WI38 (cell line): ENCODE measurements at regions not wholly inside any gene's neighbourhood (a gene's known extent, or its start where the extent isn't known, plus 50 kb on each side); places are given as distances from the start of the nearest gene placed in this dataset.

Experiments used
- H3K4me3 ChIP-seq: 2 replicates; pipeline ENCODE4 v1.5.1; 2011; ENCODE audit warnings: low read depth, mild to moderate bottlenecking, control low read depth, low read length
- CTCF ChIP-seq: IDR thresholded peaks from 2 replicates; pipeline ENCODE4 v1.5.1; 2012; ENCODE audit warnings: low read depth, mild to moderate bottlenecking, control low read depth, low read length

GRCh38 chr10:128759174-128759573 is 633.0 kb upstream of the MKI67 start:
- H3K4me3 ChIP-seq, result no peak overlapping the region
- no peak for TF ChIP-seq CTCF

GRCh38 chr10:128763588-128763987 is 637.4 kb upstream of the MKI67 start:
- no peak for TF ChIP-seq CTCF
- no peak overlapping the region for H3K4me3 ChIP-seq

- H3K4me3 ChIP-seq, result no peak overlapping the region
- TF ChIP-seq CTCF, result no peak
Observed at GRCh38 chr10:128764190-128764589, 638.0 kb upstream of the MKI67 start.

GRCh38 chr10:128766915-128767314 is 640.7 kb upstream of the MKI67 start:
- TF ChIP-seq CTCF, result no peak
- no peak overlapping the region for H3K4me3 ChIP-seq

- no peak for TF ChIP-seq CTCF
Observed at GRCh38 chr10:128774979-128775378, 648.8 kb upstream of the MKI67 start.

GRCh38 chr10:128775743-128776142 is 649.5 kb upstream of the MKI67 start:
- H3K4me3 ChIP-seq, result no peak overlapping the region

More at GRCh38 chr10:128774979-128775378, 648.8 kb upstream of the MKI67 start:
- H3K4me3 ChIP-seq, result no peak overlapping the region

GRCh38 chr10:128776673-128777252 is 650.5 kb upstream of the MKI67 start:
- TF ChIP-seq CTCF, result no peak
- no peak overlapping the region for H3K4me3 ChIP-seq

More at GRCh38 chr10:128775743-128776142, 649.5 kb upstream of the MKI67 start:
- TF ChIP-seq CTCF, result no peak
